Activated CD4-positive, CD25-positive, alpha-beta regulatory T cell treated with anti-CD3 and anti-CD28 coated beads, Interleukin-2, amount 50 U/mL, for 24 hours (primary cell): ENCODE measurements at regions not wholly inside any gene's neighbourhood (a gene's known extent, or its start where the extent isn't known, plus 50 kb on each side); places are given as distances from the start of the nearest gene placed in this dataset.
"Not testable (repeated sequence)": the region's sequence is repeated elsewhere in the genome, so short reads cannot be mapped to it uniquely, and the experiment has no call there.

Experiments used
- ATAC-seq, 2 donors: fragments of 150-1000 bp; cut with Tn5 transposase; one replicate each; pipeline ENCODE4 v1.10.0; 2021; ENCODE audit warnings: mild to moderate bottlenecking in 1 of 2, moderate library complexity in 1 of 2

DNA sequence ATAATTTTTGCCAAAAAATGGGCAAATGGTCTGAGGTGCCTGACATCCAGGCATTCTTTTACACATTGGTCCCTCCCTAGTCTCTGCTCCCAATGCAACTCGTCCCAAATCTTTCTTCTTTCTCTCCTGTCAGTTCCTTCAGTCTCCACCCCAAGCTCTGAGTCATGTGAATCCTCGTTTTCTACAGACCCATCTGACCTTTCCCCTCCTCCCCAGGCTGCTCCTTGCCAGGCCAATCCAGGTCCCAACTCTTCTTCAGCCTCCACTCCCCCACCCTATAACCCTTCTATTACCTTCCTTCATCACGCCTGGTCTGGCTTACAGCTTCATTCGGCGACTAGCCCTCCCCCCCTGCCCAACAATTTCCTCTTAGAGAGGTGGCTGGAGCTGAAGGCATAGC lies 55.3 kb downstream of the BBS10 start:
- ATAC-seq = not testable (repeated sequence)

DNA sequence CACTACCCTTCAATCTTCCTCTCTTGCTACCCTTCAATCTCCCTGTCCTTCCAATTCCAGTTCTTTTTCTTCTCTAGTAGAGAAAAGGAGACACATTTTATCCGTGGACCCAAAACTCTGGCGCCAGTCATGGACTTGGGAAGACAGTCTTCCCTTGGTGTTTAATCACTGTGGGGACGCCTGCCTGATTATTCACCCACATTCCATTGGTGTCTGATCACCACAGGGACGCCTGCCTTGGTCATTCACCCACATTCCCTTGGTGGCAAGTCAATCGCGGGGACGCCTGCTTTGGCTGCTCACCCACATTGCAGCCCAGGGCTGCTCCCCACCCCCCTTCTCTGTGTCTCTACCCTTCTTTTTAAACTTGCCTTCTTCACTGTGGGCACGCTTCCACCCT lies 55.9 kb downstream of the BBS10 start:
- ATAC-seq = not testable (repeated sequence)

GRCh38 chr12:76290963-76291859 lies 57.0 kb downstream of the BBS10 start:
- no peak for ATAC-seq

DNA sequence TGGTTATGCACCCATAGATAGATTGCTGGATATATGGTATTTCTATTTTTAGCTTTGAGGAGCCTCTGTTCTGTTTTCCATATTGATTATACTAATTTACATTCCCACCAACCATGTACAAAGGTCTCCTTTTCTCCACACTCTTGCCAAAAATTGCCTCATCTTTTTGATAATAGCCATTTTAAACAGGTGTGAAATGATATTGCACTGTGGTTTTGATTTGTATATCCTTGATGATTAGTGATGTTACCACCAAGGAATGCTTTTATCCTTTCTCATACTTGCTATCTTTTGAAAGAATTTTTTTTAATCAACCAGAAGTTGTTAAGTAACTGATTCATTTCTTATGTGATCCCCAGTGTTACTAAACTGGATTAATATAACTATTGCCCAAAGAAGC lies 60.0 kb downstream of the BBS10 start:
- ATAC-seq = no peak

GRCh38 chr12:76284816-76285750 lies 63.1 kb downstream of the BBS10 start:
- ATAC-seq = no peak

- ATAC-seq = no peak
Observed at GRCh38 chr12:76282744-76283143, 65.5 kb downstream of the BBS10 start.

- ATAC-seq = no peak
Observed at GRCh38 chr12:76277480-76277879, 70.7 kb downstream of the BBS10 start.

- ATAC-seq = no peak
Observed at GRCh38 chr12:76276499-76277151, 71.6 kb downstream of the BBS10 start.

- no peak for ATAC-seq
Observed at GRCh38 chr12:76275511-76276093, 72.6 kb downstream of the BBS10 start.

GRCh38 chr12:76274420-76275083 lies 73.7 kb downstream of the BBS10 start:
- ATAC-seq = peak; percentile 67 to 72

DNA sequence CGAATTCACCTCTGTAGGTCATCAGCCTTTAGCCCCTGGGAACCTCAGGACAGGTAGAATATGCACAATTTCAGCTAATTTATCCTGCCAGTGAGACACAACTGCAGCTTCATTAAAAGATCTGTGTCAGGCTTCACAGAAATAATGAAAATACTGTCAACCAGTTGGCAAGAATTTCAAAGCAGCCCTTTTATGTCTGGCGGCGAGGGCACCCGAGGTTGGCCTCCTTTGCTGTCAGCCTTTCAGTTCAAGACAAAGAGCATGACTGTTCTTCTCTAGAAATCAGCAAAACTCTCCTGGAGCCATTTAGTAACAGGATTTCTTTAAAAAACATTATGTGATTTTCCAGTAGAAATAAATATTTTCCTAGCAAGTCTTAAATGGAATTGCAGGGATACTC lies 75.9 kb downstream of the BBS10 start:
- no peak for ATAC-seq

DNA sequence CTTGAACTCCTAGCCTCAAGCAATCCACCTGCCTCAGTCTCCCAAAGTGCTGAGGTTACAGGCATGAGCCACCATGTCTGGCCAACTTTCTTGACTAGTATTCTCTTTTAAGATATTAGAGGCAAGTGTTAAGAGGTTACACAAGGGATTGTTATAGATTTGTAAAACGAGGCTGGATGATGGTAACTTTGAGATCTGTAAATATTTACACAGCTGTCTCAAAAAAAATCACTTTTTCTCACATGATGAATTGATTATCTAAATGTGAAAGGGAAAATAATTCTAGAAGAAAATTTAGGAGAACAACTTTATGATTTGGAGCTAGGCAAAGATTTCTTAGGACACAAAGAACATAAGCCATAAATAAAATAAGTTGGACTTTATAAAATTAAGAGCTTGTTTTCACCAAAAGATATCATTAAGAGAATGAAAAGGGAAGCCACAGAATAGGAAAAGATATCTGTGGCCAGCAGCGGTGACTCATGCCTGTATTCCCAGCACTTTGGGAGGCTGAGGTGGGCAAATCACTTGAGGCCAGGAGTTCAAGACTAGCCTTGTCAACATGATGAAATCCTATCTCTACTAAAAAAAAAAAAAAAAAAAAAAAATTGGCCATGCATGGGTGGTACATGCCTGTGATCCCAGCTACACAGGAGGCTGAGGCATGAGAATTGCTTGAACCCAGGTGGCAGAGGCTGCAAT lies 77.4 kb downstream of the BBS10 start:
- ATAC-seq = no peak

DNA sequence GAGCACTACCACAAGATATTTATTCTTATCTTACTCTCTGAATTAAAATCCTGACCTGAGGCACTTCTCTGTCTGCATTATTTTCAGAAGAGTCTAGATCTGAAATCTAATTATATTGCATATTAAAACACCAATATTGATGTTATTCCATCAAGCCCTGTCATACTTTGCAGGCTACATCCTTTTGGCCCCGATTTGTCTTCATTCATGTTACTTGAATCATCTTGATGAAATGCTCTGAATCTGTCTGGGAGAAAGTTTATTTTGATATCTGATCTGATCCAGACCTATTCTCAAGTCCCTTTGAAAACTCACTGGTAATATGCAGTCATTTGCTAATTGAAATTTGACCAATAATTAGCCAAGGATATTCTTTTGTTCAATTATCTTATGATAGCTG lies 79.9 kb downstream of the BBS10 start:
- no peak for ATAC-seq

DNA sequence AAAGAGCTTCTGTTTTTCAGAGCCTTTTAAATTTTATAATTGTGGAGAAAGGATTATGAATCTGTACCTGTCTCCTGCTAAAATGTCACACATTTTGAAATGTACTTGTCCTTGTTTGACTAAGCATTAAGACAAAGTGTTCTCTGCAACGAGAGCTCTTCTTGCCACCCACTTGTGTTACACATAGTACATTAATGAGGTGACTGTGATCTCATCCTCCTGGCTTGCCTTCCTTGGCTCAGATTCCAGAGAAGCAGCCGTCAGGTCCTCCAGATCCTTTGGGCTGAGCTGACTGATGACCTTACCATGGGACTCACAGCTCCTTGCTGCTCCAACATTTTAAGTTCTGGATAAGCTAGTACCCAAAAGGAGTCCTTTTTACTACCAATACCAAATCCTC lies 81.4 kb downstream of the BBS10 start:
- no peak for ATAC-seq

- no peak for ATAC-seq
Observed at GRCh38 chr12:76265424-76266180, 82.6 kb downstream of the BBS10 start.

GRCh38 chr12:76264611-76265012 lies 83.6 kb downstream of the BBS10 start:
- ATAC-seq = peak; percentile 13 to 38

DNA sequence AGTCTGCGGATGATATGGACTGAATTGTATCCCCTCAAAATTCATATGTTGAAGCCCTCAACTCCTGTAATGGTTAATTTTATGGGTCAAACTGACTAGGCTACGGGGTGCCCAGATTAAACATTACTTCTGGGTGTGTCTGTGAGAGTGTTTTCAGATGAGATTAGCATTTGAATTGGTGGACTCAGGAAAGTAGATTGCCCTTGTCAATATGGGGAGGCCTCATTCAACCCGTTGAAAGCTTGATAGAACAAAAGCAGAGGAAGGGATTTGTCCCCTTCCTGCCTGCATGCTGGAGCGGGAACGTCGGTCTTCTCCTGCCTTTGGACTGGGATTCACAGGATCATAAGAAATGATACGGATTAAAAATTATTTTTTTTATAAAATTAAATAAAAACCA lies 84.5 kb downstream of the BBS10 start:
- no peak for ATAC-seq

DNA sequence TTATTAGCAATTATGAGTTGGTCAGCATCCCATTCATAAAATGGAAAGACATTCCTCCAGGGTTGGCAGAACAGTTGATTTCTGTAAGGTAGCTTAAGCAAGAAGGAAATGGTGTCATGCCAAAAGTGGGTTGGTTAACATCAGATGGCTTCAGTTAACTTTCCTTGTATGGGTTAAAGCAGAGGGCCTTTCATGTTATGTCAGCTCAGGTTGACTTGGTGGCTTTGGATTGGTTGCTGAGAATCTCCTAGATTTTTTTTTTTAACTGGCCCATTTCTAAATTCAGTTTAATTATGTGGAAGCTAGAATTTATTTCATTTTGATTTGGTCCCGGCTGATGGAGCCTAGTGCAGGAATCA lies 87.8 kb downstream of the BBS10 start:
- ATAC-seq = no peak

DNA sequence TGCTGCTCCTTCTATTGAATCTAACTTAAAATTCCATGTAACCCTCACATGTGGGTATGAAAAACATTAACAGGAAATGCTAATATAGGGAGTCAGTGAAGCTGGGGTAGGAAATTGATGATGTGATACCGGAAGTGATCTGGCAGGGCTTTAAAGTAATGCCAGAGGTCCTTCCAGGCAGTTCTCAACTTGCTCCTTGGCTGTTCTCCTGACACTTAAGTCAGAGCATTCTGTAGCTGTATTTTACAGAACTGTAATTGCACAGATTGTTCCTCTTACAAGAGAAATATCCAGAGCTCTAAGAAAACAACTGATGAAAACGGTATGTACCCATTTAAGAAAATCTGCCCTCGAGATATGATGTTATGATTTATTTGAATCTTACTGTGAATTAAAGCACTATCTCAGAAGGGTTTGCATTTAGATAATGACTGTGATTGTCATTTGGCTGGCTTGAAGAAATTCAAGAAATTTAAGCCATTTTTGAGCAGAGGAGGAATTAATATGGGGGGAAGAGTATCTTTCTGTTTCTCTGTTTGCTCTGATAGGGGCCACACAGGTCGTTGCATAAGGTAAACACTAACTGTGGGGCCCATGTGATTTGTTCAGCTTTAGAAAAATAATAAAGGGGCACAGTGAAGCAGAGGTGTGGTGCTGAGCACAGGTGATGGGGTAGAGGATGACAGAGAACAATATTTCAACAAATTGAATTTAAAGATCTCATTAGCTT lies 88.4 kb downstream of the BBS10 start:
- no peak for ATAC-seq

DNA sequence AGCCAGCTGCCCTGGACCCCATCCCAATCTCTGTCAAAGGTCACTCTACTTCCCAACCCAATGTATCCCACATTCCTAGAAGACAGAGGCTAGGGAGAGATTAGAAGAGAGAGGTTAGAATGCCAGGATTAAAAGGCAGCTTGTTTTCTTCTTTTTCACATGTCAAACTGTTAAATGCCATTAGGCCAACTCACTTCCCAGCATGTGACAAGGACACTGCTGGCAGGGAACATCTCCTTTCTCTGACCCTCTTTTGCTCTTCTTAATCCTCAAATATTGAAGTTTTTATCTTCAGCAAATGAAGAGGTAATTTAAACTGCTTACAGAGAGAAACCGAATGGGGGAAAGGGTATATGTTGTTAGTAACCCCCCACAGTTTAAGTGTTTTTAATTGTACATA lies 89.1 kb downstream of the BBS10 start:
- ATAC-seq = no peak
